Ishikawa (cell line): ENCODE measurements at regions not wholly inside any gene's neighbourhood (a gene's known extent, or its start where the extent isn't known, plus 50 kb on each side); places are given as distances from the start of the nearest gene placed in this dataset.

Experiments
- CEBPB ChIP-seq: IDR thresholded peaks from 2 replicates; pipeline ENCODE4 v1.6.1; 2012
- CREB1 ChIP-seq: IDR thresholded peaks from 2 replicates; pipeline ENCODE4 v1.6.1; 2012; ENCODE audit warnings: low read depth
- EGR1 ChIP-seq: IDR thresholded peaks from 2 replicates; pipeline ENCODE4 v1.6.1; 2012
- EP300 ChIP-seq: IDR thresholded peaks from 2 replicates; pipeline ENCODE4 v1.6.1; 2012; ENCODE audit warnings: borderline replicate concordance
- FOXM1 ChIP-seq: IDR thresholded peaks from 2 replicates; pipeline ENCODE4 v1.6.1; 2012; ENCODE audit warnings: low read depth, borderline replicate concordance
- NFIC ChIP-seq: IDR thresholded peaks from 2 replicates; pipeline ENCODE4 v1.6.1; 2012
- RAD21 ChIP-seq: IDR thresholded peaks from 2 replicates; pipeline ENCODE4 v1.6.1; 2012; ENCODE audit warnings: low read depth
- REST ChIP-seq: IDR thresholded peaks from 2 replicates; pipeline ENCODE4 v1.6.1; 2012; ENCODE audit warnings: low read depth, mild to moderate bottlenecking
- TAF1 ChIP-seq: IDR thresholded peaks from 2 replicates; pipeline ENCODE4 v1.6.1; 2012; ENCODE audit warnings: low read depth, mild to moderate bottlenecking
- TCF12 ChIP-seq: IDR thresholded peaks from 2 replicates; pipeline ENCODE4 v1.6.1; 2012; ENCODE audit warnings: low read depth
- TEAD4 ChIP-seq: IDR thresholded peaks from 2 replicates; pipeline ENCODE4 v1.6.1; 2012
- USF1 ChIP-seq: IDR thresholded peaks from 2 replicates; pipeline ENCODE4 v1.6.1; 2012
- YY1 ChIP-seq: IDR thresholded peaks from 2 replicates; pipeline ENCODE4 v1.6.1; 2012; ENCODE audit warnings: low read depth
- ZBTB7A ChIP-seq: IDR thresholded peaks from 2 replicates; pipeline ENCODE4 v1.6.1; 2012; ENCODE audit warnings: low read depth
- TF ChIP-seq, protein P1 (sequence below): IDR thresholded peaks from 2 replicates; pipeline ENCODE4 v1.6.1; 2012

GRCh38 chr10:30793093-30793492 is 163.5 kb upstream of the LYZL2 start:
- TF ChIP-seq FOXM1 (no peak), RAD21 (no peak), YY1 (no peak), USF1 (no peak)

- no peak for TF ChIP-seq EP300
- no peak for TF ChIP-seq REST
- no peak for TF ChIP-seq TEAD4
- TF ChIP-seq NFIC = no peak
- TF ChIP-seq TCF12 = no peak
- TF ChIP-seq USF1 = no peak
- no peak for TF ChIP-seq YY1
- TF ChIP-seq ZBTB7A = no peak
Observed at GRCh38 chr10:30792025-30792424, 162.5 kb upstream of the LYZL2 start.

GRCh38 chr10:30791197-30791611 is 161.7 kb upstream of the LYZL2 start:
- TF ChIP-seq FOXM1 (no peak), REST (no peak), YY1 (no peak), EP300 (no peak), RAD21 (no peak), TCF12 (no peak), CREB1 (no peak), CEBPB (no peak), TAF1 (no peak), ZBTB7A (no peak), NFIC (no peak), EGR1 (no peak), TEAD4 (no peak), USF1 (no peak)
- TF ChIP-seq, protein P1, sequence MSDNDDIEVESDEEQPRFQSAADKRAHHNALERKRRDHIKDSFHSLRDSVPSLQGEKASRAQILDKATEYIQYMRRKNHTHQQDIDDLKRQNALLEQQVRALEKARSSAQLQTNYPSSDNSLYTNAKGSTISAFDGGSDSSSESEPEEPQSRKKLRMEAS = no peak

GRCh38 chr10:30789806-30790205 is 160.3 kb upstream of the LYZL2 start:
- no peak for TF ChIP-seq TAF1
- no peak for TF ChIP-seq TEAD4
- no peak for TF ChIP-seq TCF12
- no peak for TF ChIP-seq RAD21
- no peak for TF ChIP-seq NFIC
- no peak for TF ChIP-seq CREB1
- no peak for TF ChIP-seq REST
- no peak for TF ChIP-seq YY1
- no peak for TF ChIP-seq EP300
- no peak for TF ChIP-seq ZBTB7A
- no peak for TF ChIP-seq USF1
- TF ChIP-seq, protein P1 = no peak
- no peak for TF ChIP-seq CEBPB
- no peak for TF ChIP-seq FOXM1
- no peak for TF ChIP-seq EGR1
